NCI-H774 (cell line): ENCODE measurements at regions not wholly inside any gene's neighbourhood (a gene's known extent, or its start where the extent isn't known, plus 50 kb on each side); places are given as distances from the start of the nearest gene placed in this dataset.

ENCODE experiments used
- DNase-seq: peaks from one replicate; lab custom pipeline; 2025; lab: John Stamatoyannopoulos, UW

DNA sequence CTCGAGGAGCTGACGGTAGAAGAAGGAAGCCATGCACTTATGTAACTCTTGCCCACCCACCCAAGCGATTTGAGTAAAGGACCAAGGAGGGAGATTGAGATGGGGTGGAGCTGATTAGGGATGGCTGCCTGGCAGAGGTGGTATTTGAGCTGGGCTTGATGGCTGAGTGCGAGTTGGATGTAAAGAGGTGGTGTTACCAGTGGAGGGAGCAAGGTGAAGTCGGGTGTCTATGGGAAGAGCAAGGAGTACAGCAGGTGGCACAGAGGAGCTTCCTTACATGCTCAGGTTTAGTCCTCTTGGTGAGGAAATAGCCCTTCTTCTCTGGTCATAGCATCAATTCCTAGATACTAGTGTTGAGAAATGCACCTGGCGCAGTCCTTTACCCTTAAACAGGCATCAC, 294.2 kb upstream of the SKOR2 start:
- no peak for DNase-seq

DNA sequence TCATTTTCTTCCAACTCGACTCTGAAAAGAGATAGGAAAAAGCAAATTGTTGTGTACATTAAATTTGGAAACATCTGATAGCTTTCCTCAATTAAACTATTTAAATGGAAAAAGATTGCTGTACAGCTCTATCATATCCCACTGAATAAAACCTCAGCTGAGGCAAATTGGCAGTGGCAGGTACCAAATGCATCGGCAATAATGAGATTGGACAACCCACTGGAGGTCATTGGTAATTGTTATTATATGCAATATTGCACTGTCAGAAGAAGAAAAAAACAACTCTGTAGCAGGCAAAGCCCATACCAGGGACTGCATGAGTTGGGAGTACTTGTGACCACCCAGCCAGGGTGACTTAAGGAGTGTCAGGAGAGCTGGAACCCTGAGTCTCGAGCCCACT, 291.6 kb upstream of the SKOR2 start:
- no peak for DNase-seq

DNA sequence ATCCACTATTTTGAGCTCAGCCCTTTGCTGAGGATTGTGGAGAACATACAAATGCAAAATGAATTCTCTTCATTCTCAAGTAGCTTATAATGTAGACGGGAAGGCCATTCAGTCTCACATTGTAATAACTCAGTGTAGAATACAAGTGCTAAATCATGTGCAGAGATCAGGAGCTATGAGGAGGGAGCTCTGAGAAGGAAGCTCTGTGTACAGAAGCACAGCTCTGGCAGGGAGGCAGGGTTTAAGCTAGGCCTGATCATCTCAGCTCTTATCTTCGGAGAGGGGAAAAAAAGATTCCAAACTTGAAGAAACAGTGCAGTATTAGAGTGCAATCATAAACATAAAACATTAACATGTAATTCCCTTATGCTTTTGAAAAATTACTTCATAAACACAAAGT, 291.1 kb upstream of the SKOR2 start:
- no peak for DNase-seq

DNA sequence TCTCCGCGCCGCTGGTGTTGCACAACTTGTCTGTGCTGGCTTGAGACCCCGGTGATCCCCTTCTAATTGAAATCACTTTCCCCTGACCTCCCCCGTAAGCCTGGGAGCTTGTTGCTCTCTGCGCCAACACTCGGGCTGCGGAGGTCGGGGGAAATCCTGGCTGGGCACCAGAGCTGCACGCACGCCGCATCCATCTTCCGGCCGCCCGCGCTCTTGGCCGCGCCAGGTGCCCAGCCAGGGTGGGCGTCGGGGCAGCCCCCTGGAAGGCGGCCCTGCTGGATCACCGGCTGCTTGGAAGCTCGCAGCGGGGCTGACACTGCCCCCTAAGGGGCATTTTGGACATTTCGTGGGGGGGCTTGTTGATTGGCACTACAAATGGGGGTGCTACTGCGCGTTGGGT, 280.3 kb upstream of the SKOR2 start:
- DNase-seq = no peak

DNA sequence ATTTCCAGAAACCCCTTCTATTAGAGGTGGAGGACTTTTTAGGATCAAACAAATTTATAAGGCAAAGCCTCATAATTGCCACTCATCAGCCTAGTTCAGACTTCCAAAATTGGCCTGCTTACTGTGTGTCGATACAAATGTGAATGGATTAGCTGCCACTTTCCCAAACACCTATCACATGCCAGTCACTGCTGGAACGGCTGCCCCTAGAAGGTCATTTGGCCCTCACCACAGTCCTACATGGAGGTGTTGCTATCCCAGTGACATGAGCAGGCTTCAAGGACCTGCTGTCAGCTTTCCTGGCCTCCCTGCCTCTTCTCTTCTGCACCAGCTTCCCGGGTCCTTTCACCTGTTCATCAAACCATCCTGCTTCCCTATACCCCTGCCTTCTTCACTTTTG, 279.2 kb upstream of the SKOR2 start:
- DNase-seq = no peak

DNA sequence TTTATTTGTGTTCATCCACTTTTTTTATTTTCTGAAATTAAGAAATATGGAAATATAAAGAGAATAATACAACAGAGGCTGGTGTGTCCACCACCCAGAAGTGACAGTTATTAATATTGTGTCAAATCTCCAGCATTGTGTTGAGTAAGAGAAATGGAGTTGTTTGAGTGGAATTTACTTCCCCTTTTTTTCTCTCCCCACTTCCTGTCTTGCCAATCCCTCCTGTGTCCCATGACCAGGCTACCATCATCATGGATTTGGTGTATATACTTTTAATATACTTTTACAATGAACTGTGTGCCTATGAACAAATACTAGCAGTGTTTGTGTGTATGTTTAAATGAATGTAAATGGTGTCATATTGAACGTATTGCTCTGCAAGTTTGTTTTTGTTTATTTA, 276.9 kb upstream of the SKOR2 start:
- no peak for DNase-seq

DNA sequence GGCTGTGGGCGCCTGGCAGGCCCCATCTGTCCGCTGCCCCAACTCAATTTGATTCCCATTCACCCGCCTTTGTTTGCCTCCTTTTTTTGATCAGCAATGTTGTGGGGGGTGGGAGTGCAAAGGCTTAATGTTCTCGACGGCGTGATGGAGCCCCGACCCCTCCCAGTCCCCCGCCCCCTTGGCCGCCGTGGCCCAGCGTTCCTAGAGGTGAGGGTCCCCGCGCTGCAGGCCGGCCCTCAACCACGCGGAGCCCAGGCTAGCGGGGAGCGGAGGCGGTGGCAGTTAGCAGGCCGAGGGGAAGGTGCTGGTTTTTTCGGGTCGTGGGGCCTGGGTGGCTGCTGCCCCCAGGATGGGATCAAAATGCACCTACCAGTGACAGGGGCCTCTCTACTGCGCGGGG, 274.7 kb upstream of the SKOR2 start:
- no peak for DNase-seq

DNA sequence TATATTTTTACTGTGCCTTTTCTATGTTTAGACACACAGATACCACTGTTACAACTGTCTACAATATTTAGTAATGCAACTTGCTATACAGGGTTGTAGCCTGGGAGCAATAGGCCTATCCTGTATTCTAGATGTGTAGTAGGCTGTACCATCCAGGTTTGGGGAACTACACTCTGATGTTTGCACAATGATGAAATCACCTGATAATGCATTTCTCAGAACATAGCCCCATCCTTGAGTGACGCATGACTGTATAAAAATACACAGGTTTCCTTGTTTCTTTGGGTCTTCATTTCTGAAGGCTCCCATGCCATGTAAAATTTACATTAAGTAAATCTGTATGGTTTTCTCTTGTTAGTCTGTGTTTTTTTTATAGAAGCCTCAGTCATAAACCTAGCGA, 270.9 kb upstream of the SKOR2 start:
- DNase-seq = no peak

DNA sequence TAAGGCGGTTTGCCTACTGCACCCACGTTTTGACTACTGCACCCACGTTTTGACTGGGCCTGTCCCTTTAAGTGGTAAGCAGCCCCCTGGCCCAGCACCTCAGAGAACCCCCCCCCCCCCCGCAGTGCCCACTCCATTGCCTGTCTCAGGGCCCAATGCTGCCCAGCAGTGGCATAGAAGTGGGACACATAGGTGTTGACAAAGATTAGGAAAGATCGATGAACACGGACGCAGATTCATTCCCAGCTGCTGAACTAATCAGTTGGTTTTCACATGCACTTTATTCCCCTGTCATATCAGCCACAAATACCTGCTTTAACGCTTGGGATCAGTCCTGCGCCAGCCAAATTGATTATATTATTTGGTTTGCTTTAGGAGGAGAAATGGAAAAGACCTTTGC, 268.8 kb upstream of the SKOR2 start:
- DNase-seq = no peak

DNA sequence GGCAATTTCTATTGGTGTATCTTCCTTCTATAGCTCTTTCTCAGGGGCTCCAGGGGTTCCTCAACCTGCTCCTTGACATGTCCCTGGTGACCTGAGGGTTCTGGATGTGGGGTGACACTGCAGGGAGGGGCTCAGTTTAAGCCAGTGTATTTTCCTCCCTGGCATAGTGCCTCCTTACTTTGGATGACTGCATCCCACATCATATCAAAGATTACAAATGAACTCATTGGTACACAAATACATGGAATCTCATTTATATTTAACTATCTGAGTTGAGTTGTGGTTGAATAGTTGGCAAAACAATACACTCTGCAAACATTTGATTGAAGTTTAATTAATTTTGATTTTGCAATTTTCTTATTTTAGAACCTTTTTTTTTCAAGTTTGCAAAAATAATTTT, 268.2 kb upstream of the SKOR2 start:
- no peak for DNase-seq

DNA sequence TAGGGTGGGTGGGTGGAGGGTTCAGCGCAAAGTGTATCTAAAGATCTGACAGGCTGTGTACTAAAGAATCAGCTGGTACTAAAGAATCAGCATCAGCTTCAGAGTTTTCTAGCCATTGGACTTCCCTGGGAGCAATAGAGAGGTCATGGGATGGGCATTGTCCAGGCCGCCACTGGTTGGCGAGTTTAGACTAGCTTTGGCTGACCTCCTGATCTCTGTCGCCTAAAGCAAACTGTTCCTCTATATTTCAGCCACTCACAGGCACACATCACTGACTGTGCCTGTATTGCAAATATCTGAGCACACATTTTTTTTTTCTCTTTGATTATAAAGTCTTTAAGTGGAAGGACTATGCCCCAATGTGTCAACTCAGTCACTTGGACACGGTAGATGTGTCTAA, 267.8 kb upstream of the SKOR2 start:
- no peak for DNase-seq

DNA sequence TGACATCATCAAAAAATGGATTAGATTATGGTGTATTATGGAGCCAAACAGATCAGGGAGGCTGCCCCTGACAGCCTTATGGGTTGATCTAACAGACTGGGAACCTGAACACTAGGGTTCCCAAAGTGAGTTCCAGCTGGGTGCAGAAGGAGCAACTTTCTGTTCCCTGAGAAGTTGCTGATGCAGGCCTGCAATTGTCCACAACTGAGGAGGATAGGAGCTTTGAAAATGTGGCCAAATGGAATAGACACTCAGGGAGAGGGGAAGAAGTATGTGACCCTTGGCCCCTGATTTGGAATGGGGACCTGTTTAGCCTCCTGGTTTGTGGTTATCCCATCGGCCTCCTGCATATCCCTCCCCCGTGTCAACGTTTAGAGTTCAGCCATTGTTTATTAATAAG, 262.2 kb upstream of the SKOR2 start:
- no peak for DNase-seq

DNA sequence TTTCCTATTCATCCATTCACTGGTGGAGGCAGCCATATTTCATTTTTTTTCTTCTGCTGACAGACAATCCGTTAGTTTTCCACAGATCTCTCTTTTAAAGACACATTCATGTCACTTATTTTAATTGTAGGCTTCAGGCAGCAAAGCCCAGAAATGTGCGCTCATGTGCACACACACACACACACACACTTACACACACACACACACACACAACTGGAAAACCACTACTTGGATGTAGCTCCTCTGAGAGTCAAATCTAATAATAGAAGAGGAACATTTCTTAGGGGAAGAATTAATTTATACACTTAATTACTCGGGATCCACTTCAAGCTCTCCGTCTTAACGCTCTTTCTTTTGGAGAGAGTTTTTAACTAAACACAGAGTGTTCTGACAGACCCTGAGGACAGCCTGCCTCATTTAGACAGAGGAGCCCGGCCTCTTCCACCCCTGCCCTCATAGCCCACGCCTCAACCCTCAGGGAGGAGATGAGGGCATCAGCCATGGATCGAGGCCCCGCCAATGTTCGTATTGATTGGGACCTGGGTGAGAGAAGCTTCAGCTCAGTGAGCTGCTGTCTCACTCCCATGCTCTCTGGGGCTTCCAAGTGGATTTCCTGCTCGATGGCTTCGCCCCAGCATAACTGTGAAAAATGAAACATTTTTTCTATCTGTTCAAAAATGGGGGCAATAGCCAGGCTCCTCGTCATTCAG, 261.4 kb upstream of the SKOR2 start:
- no peak for DNase-seq

DNA sequence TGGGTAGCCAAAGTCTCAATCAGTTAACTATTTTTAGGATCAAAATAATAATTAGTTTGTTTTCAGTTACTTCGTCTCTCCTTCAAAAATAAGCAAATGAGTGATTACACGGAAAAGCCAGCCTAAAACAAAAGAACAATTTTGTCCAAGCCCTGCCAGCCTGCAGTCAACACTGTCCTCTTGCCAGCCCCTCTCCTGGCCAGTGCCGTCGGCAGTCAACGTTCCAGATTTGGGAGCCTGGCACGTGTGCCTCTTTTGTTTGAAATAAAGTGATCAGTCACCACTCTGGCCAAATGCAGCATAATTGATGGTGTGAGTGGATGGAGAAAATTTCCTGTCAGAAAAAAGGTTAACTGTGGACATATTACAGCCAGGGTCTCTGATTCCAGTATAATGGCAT, 260.6 kb upstream of the SKOR2 start:
- DNase-seq = no peak

DNA sequence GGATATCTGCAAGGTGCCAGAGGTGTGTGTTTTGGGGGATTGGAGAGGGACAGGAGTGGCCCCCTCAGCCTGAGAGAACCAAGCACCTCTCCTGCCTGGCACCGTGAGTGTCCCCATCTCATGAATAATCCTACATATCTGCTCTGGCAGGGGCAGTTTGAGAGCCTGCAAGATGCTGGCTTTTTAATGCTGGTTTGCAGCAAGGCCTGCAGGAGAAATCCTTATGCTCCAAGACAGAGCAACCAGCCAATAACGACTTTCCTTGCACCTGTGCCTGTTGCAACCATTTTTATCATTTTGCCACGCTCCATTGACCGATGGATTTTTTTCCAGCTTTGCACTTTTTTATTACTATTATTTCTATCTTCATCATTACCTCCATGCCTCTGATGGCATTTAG, 259.4 kb upstream of the SKOR2 start:
- no peak for DNase-seq

DNA sequence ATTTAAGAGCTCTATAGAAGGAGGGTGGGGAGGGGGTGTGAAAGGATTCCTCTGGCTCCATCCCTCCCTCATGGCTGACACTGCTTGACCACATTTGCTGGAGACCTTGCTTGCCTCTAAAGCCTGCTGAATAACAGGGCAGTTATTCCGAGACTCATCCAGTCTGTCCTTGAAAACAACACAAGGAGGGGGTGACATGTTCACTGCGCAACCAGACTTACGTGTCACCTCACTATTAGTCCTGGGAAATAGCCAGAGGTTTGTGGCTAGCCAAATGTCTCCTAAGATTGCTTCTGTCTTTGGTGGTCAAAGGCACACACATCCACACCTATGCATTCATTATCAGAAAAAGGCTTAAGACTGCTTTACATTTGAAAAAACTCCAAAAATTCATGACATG, 256.2 kb upstream of the SKOR2 start:
- DNase-seq = no peak

DNA sequence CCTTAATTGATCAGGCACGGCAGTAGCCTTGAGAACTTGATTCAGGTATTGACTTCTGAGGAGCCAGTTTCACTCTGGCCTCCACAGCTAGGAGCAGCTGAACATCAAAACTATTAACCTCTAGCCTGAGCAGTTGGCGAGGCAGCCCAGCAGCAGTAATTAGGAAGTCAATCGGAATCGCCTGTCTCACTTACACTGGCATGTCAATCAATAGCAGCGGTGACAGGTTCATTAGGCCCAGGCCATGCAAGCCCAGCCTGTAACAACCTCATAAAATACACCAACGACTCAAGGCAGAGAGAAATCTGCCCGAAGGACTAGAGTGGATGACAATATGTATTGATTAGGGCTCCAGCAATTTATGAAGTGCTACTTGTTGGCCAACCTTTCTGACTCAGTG, 255.4 kb upstream of the SKOR2 start:
- DNase-seq = no peak

DNA sequence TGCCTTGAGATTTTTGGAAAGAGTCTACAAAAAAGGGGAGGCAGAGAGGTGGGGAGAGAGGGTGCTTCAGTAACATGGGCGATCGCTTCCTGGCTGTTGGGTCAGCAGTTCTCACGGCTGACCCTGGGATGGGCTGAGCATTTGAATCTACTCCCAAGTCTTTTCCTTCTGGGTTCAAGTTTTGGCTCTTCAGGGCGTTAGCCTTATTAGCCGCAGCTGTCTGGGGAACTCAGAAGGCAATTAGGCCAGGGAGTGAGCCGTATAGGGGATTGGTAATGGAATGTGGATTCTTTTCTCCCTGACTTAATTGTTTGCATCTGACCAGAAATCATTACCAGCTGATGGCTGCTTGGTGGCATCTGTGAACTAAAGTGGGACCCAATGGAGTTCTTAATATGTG, 250.5 kb upstream of the SKOR2 start:
- DNase-seq = no peak

DNA sequence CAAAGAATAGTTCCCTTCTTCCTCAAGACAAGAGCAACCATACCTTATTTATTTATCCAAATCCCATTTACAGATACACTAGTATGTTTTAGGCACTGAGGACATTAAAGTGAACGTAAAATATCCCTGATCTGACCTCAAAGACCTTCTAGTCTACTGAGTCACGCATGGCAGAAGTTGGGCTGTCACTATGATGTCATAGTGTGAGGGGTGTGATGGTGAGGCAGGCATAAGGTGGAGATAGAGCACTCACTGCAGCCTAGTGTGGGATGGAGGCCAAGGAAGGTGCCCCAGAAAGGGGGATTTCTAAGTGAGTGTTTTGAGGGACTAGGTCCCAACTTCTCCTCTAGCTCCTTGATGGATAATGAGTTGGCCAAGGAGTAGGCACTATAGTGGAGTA, 249.5 kb upstream of the SKOR2 start:
- no peak for DNase-seq

DNA sequence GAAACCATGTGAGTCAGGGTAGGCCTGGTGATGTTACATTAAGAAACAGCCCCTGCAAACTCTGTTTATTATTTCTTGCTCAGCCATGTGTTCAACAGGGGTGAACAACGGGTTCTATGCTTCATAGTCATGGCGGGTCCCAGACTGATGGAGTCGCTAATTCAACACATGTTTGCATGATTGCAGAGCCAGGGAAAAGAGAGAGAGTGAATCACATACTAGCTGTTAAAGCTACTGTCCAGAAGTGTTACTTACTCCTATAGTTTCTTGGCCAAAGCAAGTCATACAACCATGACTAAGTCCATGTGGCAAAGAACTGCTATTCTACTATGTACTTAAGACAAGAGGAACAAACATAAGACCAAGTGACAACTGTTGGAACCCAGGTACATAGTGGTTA, 241.2 kb upstream of the SKOR2 start:
- no peak for DNase-seq

DNA sequence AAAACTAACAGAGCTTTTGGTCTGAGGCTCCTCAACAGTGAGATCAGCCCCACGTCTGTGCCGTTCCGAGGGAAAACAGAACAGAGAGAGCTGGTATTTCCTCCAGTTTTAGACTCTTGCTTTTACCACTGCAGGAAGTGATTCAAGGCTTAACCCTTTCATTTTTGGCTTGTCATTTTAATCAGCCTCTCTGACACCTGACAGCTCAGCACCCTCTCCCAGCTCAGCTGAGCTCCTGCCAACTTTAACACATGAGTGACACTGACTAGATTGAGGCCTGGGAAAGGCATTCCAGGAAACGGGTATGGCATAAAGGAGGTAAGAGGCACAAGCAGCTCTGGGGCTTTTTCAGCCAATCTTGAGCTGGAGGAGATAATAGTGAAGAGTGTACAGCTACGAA, 239.4 kb upstream of the SKOR2 start:
- no peak for DNase-seq

DNA sequence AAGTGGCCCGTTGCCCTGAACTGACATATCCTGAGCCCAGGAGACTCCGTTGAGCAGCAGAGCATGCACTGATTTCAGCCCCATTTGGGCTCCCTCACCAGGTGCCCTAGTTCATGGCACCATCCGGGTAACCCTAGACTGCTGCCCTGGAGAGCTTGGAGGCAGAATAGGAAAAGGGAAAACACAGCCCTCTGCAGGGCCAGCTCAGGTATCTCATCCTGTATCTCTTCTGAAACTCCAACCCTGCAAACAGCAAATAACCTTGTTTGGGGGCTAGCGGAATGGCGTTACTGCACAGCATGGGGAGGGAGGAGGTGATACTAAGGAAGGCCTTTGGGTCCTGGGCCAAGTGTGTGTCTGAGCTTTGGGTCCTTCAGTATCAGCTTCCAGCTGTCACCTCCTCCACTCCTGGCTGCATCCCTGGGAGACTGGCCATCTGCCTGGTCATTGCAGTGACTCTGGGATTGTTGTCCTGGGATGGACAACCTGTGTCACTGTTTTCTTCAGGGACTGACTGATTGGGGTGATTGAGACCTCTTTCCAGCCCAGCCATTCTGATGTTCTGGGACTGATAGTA, 233.8 kb upstream of the SKOR2 start:
- DNase-seq = no peak

DNA sequence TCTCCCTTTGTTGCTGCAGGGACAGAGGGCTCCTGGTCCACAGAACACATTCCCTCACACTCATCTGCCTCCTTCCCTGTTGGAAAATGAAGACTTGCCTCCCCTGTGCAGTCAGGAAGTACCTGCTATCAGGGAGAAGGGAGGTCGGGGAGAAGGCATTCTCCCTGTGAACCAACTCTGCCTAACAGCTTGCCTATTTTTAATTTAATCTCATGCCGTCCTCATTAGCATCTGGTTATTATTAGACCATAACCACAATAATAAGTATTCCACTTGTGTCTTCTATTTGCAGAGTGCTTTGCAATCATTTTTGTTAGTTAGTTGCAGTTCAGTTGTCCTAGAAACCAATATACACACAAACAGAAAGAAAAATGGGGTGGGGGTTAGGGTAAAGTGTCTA, 232.6 kb upstream of the SKOR2 start:
- no peak for DNase-seq

DNA sequence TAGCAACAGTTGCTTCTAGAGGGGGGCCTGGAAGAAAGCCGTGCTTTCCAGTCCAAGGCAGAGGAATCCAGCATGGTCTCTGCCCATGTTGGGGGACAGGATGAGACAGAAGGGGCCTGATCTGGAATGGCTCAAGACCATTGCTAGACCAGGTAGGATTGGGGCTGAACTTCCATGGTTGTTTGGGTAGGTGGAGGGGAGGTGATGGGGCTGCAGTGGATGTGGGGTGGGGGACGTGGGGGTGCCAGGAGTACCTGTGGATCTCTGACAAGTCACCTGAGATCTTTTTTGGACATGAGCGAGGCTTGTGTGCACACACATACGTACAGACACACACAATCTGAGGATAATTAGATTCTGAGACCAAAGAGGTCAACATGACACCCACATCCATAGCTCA, 228.7 kb upstream of the SKOR2 start:
- no peak for DNase-seq

DNA sequence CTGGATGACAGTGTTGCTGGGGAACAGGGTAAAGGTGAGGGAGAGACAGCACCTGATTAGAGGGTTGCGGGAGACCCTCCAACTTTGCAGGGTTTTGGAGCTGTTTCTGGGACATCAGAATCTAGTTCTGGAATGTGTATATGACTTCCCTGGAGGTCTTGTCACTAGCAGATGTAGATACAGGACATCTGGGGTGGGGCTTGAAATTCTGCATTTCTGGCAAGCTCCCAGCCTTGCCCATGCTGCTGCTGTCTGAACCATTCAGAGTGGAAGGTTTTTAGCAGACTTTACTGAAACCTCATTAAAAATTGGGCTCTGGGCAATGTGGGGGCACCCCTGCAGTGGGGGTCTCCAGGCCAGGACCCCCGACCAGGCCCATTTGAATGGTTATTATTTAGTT, 220.3 kb upstream of the SKOR2 start:
- no peak for DNase-seq
